ENCODE measurements at regions not wholly inside any gene's neighbourhood (a gene's known extent, or its start where the extent isn't known, plus 50 kb on each side); places are given as distances from the start of the nearest gene placed in this dataset.

DNA sequence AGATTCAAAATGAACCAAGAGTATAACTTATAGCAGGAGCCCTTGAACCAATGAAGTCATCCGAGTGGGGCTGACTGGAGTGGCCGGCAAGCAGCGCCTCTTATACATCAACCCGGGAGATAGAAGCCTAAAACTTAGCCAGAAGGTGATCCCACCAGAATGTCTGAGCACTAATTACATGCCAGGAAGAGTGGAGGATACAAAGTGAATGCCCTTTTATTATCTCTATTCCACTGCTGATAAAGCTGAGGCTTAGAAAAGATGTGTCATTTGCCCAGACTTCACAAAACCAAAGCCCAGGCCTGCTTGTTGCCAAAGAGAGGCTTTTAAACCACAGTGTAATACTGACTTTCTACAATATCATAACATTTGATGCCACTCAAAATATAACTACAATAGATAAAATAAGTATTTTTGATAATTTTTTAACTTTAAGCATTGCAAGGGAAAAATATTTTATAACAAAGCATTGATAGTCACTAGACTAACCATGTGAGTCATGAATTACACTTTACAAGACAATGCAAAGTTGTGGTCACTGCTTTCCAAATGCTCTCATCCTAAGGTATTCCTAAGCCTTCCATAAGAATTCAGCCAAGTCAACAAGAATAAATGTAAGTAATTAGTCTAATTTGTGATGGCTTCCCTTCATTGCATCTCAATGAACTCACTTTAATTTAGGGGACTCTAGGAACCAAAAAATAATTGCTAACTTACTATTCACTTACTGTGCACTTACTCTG is 58.6 kb upstream of the ARID5B start:
- DNase-seq: no peak

- DNase-seq: no peak
Observed at GRCh38 chr10:61844116-61844822, 57.2 kb upstream of the ARID5B start.

- DNase-seq: no peak
Observed at GRCh38 chr10:61845196-61845949, 56.1 kb upstream of the ARID5B start.

DNA sequence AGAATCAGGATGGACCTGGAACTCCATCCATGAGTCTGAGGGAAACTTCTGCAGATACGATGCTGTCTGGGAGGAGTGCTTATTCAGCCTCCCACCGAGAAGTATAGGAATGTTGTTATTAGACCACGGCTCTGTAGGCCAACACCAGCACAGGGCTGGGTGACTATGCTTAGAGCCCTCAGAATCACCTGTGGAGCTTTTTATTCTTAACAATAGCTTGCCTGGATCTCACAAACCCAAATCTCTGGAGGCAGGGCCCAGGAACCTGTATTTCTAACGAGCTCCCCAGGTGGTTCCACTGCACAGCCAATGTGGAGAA is 55.6 kb upstream of the ARID5B start:
- DNase-seq: no peak

- no peak for DNase-seq
Observed at GRCh38 chr10:61846370-61847031, 55.0 kb upstream of the ARID5B start.

- DNase-seq: no peak
Observed at GRCh38 chr10:61847087-61847486, 54.4 kb upstream of the ARID5B start.

GRCh38 chr10:61847640-61848039 is 53.9 kb upstream of the ARID5B start:
- no peak for DNase-seq

DNA sequence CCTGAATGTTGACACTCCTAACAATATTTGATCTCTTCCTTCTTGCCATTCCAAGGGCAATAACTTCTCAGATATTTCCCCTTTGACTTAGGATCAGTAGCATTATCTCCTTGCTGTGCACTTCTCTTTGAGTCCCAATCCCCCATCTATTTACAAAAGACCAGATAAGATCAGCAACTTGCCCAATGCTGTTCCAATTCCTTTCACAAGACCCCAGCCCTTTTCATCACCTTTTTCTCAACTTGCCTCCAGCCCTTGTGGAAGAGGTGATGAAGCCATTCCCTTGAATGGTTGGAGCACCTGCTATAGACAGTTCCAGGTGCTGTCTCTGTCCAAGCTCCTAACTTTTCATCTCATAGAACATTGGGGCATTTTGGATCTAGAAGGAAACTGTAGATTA is 51.1 kb upstream of the ARID5B start:
- DNase-seq: no peak

All from DMS153 (cell line).